ENCODE measurements at regions not wholly inside any gene's neighbourhood (a gene's known extent, or its start where the extent isn't known, plus 50 kb on each side); places are given as distances from the start of the nearest gene placed in this dataset.
A peak's percentile ranks its signal among the peaks of the same experiment; 100 is the strongest.

GRCh38 chr3:168205451-168205850 lies 109.7 kb upstream of the GOLIM4 start:
- no peak for DNase-seq

- DNase-seq = no peak
Measured at GRCh38 chr3:168197162-168197561, 101.4 kb upstream of the GOLIM4 start.

- no peak for DNase-seq
Measured at GRCh38 chr3:168191856-168192255, 96.1 kb upstream of the GOLIM4 start.

DNA sequence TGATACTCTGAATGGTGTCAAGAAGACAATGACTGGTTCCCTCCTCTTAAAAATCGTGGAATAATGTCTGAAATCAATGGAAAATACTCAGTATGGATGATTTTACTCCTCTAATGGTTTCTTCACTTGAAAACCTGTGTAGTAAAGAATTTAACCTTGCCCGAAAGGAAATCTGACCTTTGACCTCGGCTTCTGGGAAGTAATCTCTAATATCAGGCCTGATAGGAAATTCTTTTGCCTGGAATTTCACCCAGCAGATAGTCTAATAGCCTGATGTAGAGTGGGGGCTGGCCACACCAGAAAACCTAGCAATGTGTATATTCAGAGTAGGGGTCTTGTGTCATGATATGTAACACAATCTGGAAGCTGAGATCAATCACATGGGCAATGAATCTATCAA lies 91.5 kb upstream of the GOLIM4 start:
- no peak for DNase-seq

DNA sequence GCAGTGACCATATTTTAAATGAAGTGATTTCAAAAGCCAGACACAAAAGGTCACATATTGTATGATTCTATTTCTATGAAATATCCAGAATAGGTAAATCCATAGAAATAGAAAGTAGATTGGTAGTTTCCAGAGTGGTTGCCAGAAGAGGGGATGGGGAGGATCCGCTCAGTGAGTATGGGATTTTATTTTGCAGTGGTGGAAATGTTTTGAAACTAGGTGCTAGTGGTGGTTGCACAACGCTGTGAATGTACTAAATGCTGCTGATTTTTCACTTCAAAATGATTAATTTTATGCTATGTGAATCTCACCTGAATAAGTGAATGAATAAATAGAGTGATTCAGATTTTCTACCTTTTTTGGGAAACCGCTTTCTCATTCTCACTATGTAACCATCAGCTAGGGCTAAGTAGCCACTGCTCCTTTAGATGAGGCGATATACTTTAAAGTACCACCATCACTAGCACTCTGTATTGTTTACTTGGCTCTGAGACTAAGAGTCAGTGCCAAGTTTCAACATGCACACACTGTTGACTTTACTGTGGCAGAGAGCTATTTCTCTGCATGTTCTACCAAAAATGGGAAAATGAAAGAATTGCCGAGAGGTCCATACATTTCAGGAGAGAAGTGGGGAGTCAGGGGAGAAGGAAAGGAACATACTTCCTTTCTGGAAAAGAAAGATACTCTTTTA lies 90.7 kb upstream of the GOLIM4 start:
- no peak for DNase-seq

GRCh38 chr3:168183774-168184173 lies 88.0 kb upstream of the GOLIM4 start:
- DNase-seq = no peak

DNA sequence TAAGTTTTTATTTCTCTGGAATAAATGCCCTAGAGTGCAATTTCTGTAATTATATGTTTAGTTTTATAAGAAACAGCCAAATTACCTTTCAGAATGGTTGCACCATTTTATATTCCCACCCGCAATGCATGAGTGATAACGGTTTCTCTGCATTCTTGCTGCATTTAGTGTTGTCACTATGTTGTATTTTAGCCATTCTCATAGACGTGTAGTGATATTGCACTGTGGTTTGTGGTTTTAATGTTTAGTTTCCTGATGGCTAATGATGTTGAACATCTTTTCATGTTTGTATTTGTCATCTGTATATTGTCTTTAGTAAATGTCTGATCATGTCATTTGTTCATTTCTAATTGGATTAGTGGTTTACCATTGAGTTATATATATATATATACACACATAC lies 73.0 kb upstream of the GOLIM4 start:
- DNase-seq = no peak

- DNase-seq = peak; percentile 43
Measured at GRCh38 chr3:168165390-168166269, 69.9 kb upstream of the GOLIM4 start.

DNA sequence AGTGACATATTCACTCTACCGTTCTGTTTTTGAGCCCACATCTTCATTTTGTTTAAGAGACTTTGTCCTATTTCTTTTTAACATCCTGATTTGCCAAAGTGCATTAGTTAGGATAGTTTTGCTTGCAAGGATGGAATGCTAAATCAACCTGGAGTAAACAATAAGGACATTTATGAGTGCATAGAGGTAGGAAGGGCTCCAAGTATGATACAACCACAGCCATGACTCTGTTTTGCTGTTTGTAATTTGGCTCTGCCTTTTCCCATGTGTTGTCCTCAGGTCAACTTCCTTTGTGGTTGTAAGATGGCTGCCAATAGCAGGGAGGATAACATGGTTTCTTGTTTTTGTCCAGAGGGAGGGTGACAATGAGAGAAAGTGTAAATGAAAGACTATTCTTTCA lies 66.4 kb upstream of the GOLIM4 start:
- no peak for DNase-seq

DNA sequence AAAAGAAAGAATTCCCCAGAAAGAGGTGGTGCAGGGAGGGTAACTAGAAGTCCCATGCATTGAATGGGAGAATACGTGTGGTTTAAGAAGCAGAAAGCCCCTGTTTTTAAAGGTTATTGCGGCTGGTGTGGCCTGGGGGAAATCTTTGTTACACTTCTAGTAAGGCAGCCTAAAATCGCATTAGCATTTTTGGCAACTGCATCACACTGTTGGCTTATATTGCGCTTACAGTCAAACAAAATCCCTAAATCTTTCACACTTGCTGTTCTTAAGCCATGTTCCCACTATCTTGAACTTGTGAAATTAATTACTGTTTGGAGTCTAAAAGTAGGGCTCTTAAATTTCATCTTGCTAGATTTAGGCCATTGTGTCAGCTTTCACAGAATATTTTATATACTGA lies 66.0 kb upstream of the GOLIM4 start:
- no peak for DNase-seq

DNA sequence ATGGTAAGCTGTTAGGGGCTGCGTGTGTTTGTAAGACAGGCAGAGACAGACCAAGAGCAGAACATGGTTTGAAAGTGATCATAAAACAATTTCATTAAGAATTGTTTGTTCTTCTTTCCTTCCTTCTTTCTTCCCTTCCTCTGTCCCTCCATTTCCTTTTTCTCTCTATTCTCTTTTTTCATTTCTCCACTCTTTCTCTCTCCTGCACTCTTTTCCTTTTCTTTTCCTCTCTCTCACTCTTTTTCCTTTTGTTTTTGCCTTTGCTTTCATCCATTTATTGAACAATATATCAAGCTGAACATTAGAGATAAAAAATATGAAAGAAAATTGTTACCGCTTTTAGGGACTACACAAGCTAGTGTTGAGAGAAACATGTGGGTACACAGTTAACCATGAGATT lies 62.2 kb upstream of the GOLIM4 start:
- DNase-seq = no peak

DNA sequence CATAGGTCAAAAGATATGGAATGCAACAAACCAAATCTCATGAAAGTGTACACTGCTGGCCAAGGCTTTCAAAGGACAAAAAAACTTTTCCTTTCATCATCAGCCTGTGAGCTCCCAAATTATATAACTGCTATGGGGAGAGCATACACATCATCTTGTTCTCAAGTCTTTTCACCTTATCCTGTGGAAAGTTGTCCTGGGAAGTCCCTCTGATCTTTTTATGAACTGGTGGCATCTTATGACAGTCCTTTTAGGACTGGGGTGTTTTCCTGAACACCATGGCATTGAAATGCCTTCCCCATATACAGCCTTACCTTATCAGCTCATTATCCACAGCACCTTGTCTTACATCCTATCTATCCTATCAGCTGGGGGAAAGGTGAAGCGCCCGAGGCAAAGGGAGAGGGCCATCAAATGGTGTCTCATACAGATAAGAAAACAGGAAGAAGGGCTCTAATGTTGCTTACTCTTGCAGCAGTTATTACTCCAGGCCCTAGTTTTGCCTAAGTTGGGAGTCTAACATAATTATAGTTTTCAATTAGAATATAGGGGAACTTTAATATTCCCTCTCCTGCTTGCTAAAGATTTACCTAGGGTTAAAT lies 61.5 kb upstream of the GOLIM4 start:
- DNase-seq = no peak

- no peak for DNase-seq
Measured at GRCh38 chr3:168156479-168156878, 60.8 kb upstream of the GOLIM4 start.

DNA sequence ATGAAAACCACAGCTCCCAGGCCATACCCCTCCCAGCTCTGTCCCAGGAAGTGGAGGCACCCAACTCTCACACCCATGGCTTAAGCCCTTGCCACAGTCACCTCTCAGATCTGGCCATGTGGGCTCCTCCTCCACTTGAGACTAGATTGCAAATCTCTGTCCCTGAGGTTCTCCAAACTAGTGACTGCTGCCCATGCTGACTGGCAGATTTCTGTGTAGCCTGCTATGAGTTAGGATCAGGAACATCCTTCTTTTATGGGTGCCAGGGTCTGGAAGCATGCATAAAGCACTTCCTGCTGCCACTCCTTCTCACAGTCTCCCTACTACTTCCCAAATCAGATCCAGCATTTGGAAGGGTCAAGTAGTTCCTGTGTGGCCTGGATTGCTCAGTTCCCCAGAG lies 59.6 kb upstream of the GOLIM4 start:
- DNase-seq = no peak

DNA sequence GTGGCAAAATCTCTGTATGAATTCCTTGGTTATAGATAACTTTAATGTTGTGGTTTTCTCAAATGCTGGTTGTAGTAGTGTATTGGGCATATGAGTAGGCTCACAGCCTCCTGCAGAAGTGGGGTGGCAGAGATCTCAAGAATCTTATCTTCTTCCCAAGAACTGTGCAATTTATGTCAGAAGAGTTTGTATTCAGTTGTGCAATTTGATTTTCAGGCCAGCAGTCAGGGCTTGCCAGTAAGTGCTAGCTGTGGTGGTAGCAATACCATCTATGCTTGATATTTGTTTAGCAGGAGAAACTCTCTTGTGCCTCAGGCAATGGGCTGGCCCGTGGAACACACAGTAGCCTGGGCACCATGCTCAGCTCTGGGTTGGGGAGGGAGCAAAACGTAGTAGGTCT lies 58.4 kb upstream of the GOLIM4 start:
- DNase-seq = no peak

DNA sequence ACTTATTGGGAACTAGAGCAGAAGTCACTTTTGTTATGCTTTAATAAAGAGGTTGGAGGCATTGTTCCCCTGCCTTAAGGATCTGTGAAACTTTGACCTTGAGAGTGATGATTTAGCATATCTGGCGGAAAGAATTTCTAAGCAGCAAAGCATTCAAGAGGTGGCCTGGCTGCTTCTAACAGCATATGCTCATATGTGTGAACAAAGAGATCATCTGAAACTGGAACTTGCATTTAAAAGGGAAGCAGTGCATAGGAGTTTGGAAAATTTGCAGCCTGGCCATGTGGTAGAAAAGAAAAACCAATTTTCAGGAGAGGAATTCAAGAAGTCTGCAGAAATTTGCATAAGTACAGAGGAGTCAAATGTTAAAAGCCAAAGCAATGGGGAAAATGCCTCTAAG lies 56.4 kb upstream of the GOLIM4 start:
- no peak for DNase-seq

All from DMS79 treated with DMSO at 0.1 percent for 48 hours (cell line).